ENCODE measurements at regions not wholly inside any gene's neighbourhood (a gene's known extent, or its start where the extent isn't known, plus 50 kb on each side); places are given as distances from the start of the nearest gene placed in this dataset.
"Not testable (repeated sequence)": the region's sequence is repeated elsewhere in the genome, so short reads cannot be mapped to it uniquely, and the experiment has no call there.

DNA sequence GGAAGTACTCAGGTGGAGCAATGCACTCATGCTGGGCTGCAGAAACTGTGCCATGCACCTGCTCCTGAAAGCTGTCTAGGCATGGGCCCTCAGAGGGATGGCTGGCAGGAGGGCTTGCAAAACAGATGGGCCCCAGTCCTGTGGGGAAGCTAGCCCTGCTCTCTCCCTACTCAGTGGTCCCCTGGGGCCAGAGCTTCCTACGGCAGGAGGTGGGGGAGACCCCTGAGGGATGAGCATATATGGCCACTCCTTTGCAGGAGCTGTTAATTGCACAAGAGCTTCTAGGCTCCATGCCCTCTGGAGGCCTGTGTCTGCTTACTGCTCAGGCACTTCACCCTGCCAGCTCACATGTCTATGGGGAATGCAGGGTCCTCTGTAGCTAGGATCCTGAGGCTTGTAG, 545.3 kb upstream of the PTPRD start:
- DNase-seq: no peak

GRCh38 chr9:11158676-11159075, 545.9 kb upstream of the PTPRD start:
- DNase-seq: no peak

GRCh38 chr9:11159318-11159862, 546.6 kb upstream of the PTPRD start:
- no peak for DNase-seq

DNA sequence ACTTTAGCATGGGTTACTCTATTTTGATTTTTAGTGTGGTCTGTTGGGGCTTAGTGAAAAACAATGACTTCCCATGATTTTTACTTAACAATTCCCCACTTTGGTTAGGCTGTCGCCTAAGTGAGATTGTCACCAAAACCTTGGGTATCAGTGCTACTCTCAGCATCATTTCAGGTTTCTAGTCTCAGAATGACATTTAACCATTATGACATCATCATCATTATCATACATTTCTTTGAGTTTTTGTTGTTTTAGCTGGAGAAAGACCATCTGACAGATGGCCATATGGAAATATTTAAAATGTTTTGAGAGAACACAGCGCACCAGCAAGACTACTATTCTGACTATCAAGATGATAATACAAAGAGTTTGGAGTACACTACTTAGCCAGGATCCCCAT, 551.0 kb upstream of the PTPRD start:
- DNase-seq: no peak

DNA sequence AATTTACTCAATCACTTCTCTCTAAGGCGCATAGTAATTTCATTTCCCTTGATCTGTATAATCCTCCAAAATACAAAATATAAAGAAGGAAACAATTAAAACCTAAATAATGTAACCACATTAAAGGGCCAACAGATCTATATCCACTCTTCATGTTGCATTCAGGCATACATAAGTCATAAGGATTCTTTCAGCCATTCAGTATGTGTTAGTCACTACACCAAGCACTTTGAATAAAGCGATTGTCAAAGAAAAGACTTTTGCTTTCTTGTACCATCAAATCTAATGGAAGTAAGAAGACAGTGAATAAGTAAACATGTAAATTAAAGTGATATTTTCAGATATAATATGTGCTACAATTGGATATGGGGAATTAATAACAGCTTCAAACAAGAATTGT, 569.2 kb upstream of the PTPRD start:
- DNase-seq: no peak

GRCh38 chr9:11190719-11191118, 577.9 kb upstream of the PTPRD start:
- DNase-seq: no peak

DNA sequence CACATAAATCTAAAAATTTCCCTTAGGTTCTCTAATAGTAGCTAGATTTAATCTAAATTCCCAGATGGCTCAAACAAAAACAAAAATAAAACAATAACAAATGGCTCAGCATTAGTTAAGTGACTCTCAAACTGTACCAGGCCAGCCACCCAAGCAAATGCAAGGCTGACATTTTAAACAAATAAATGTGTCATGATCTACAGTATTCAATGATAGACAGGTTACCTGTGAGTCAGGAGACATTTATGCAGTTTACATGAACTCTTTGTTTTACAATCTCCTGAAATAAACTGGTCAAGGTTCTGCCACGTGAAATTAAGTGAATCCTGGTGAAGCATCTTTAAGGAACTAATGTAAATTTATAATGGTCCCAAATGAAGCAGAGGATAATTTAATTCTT, 580.2 kb upstream of the PTPRD start:
- no peak for DNase-seq

- DNase-seq: no peak
Measured at GRCh38 chr9:11194246-11194645, 581.4 kb upstream of the PTPRD start.

- not testable (repeated sequence) for DNase-seq
Measured at GRCh38 chr9:11196840-11197365, 584.1 kb upstream of the PTPRD start.

DNA sequence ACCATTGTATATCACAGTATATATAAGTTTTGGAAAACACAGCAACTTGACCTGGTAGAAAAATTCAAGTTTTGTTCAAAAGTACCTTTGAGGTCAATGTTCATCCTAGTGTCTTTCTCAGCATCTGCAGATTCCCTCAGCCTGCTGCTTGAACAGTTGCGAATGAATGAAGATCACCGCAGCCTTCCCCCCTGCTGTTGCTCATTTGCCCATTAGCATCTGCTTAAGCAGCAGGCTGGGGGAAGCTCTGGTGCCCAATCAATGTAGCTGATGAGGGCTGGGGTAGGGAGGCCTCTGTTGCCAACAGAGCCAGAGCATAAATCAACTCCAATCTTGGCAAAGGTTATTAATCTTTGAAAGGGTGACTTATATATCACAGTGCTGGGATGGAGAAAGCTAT, 586.5 kb upstream of the PTPRD start:
- DNase-seq: no peak

- no peak for DNase-seq
Measured at GRCh38 chr9:11204521-11204920, 591.7 kb upstream of the PTPRD start.

- no peak for DNase-seq
Measured at GRCh38 chr9:11206925-11207324, 594.1 kb upstream of the PTPRD start.

DNA sequence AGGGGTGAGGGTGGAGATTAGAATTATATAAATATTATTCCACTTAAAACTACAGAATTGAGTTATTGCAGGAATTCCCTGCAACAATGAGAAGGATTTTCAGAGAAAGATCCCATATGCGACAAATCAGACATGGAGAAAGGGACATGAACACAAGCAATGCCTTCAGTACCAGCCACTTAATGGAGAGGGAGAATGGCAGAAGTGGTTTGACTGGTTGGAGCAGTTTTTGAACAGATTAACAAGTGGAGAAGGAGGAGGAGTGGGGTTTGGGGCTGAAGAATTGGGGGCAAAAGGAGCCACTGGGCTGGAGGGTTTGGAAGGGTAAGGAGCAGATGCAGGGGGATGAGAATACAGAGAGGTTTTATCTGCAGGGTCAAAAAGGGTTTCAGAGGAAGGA, 620.9 kb upstream of the PTPRD start:
- no peak for DNase-seq

- DNase-seq: no peak
Measured at GRCh38 chr9:11235061-11235460, 622.3 kb upstream of the PTPRD start.

DNA sequence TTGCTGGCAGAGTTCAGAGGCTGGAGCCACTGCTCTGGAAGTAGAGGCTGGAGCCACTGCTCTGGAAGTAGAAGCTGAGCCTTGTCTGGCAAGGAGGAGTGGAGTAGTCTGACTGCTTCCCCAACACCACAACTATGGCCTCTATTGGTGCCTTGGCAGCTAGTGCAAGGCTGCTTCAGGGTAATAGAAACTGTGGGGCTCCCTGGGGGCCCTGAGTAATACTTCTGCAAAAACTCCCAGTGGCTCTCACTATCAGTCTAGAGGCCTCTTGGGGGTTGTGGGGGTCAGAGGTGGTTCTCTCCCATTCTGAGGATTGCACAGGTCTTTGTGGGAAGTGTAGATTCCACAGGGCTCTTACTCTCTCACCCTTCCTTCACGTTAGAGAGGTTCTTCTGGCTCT, 629.0 kb upstream of the PTPRD start:
- DNase-seq: no peak

- no peak for DNase-seq
Measured at GRCh38 chr9:11257992-11258391, 645.2 kb upstream of the PTPRD start.

DNA sequence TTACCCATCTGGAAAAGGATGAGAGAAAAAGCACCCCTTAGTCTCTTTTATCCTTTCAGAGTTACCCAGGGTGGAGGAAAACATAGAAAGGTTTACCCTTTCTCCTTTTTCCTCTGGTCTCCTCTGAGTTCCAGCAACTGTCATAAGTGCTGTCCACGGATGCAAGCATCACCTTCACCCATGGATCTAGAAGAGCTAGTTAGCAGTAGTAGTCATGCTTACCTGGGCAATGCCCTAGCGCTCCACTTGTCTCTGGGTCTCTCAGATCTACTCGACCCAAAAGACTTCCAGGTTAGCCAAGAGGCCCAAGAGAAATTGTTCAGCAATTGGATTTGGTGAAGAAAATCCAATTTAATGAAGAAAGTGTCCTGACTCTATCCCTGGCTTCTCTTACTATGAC, 656.2 kb upstream of the PTPRD start:
- DNase-seq: peak; percentile 2

- peak; percentile 99 for DNase-seq
Measured at GRCh38 chr9:11275158-11275695, 662.4 kb upstream of the PTPRD start.

DNA sequence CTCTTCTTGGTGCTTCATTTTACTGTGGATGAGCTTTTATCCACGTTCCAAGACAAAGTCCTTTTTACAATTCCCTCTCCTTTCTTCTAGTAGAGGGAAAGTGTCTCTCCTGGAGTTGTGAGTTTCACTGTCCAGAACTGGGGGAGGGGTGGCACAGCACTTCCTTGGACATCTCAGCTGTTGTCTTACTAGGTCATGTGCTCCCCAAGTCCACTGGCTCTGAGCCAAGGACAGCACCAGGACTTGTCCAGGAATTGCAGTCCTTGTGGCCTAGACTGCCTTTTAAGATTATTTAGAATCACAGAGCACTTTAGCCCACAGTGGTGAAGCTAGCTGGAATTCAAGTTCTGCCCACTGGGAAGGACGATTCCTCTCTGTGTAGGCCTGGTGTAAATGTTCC, 700.2 kb upstream of the PTPRD start:
- DNase-seq: no peak

DNA sequence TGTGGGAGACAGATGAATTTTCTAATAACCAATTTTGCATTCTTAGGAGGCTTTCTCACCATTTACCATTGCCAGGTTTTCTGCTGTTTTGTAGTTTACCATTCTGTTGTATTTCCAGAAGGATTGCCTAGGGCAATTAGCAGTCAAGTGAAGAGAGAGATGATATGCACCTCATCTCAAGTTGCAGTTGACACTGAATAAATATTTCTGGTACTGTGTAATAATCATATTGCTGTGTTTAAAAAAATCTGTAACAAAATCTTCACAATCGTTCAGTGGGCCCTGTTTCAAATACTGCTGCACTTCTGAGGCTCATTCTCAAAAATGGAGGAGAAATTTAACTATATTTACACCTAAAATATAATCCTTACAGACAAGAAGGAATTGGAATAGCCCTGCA, 706.1 kb upstream of the PTPRD start:
- peak; percentile 75 for DNase-seq

GRCh38 chr9:11319538-11319937, 706.7 kb upstream of the PTPRD start:
- DNase-seq: peak; percentile 93

- DNase-seq: no peak
Measured at GRCh38 chr9:11320989-11321388, 708.2 kb upstream of the PTPRD start.

DNA sequence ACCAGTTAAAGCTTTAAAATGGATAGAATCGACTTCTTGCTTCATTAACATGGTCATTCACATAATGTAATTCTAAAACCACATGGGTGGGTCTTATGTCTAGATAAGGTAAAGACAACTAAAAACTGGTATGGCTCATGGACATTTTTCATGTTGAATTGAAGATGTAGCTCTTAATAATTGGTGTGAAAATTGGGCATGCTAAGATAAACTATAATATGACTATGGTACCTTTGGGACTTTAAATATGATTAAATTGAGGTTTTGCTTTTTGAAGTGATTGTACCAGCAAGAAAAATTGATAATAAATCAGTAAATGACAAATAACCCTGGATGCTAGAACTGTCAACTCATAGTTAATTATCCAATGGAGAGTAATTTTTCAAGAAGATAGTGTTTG, 710.7 kb upstream of the PTPRD start:
- DNase-seq: no peak

DNA sequence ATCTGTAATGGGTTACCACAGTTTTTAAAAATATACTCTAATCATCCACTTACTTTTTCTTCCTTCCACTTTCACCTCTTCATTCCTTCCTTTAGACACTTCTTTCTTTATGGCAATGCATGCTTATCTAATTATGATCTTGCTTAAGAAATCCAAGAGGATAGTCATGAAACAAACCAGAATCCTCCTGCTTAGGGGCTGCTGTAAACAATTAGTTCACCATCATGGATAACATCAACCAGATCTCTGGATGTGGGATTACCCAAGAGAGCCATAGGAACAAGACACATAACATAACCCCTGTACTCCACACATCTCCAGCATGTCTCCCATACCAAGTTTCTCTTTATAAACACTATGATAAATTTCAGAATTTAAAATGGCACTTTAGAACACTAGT, 713.4 kb upstream of the PTPRD start:
- no peak for DNase-seq

DNA sequence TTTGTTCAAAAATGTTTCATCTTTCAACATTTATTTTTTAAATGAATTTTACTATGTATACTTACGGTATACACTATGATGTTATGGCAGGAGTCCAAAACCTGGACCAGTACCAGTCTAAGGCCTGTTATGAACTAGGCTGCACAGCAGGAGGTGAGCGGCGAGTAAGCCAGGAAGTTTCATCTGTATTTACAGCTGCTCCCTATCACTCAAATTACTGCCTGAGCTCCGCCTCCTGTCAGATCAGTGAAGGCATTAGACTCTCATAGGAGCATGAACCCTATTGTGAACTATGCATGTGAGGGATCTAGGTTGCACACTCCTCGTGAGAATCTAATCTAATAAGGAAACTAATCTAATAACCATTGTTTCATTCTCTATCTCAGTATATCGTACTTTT, 715.5 kb upstream of the PTPRD start:
- no peak for DNase-seq
